GM21825 (cell line): ENCODE measurements at regions not wholly inside any gene's neighbourhood (a gene's known extent, or its start where the extent isn't known, plus 50 kb on each side); places are given as distances from the start of the nearest gene placed in this dataset.

Source experiments
- ATAC-seq: cut with Tn5 transposase; IDR thresholded peaks from one replicate; pipeline ENCODE4 v1.9.1; 2021; ENCODE audit warnings: mild to moderate bottlenecking, moderate library complexity; ENCODE audit not compliant: unreplicated experiment

DNA sequence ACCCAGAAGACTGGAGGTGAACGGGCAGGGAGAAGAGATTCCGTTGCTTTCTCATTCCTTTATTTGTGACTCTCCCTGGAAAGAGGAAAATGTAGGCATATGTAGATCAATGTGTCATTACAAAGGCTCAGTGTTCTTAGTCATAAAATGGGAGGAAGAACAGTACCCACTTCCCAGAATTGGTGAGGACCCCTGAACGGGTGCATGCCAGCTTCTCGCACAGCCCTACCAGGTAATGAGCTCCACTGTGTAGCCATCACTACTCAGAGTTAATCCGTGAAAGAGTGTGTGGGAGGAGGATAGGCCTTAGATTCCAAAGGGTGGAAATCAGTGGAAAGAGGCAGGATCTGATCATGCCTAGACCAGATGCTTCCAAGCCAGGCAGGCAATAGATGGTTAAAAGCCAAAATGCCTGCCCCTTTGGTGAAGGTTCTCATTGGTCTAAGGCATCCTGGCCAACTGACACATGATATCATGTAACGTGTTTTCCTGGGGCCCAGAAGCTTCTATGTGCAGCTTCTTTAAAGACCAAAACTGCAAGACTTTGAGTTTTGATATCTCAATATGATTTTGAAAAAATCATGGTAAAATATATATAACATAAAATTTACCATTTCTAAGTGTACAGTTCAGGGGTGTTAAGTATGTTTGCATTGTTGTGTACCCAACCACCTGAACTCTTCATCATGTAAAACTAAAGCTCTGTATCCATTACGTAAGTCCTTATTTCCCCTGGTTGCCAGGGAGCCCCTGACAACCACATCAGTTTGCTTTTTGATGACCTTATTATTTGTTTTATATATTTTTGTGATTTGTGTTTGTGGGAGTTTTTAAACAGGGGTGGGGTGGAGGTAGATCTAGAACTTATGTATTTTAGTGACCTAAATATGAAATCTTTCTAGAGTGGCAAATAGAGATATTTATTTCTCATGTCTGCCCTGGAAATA, 402.2 kb upstream of the CFAP20DC start:
- no peak for ATAC-seq

DNA sequence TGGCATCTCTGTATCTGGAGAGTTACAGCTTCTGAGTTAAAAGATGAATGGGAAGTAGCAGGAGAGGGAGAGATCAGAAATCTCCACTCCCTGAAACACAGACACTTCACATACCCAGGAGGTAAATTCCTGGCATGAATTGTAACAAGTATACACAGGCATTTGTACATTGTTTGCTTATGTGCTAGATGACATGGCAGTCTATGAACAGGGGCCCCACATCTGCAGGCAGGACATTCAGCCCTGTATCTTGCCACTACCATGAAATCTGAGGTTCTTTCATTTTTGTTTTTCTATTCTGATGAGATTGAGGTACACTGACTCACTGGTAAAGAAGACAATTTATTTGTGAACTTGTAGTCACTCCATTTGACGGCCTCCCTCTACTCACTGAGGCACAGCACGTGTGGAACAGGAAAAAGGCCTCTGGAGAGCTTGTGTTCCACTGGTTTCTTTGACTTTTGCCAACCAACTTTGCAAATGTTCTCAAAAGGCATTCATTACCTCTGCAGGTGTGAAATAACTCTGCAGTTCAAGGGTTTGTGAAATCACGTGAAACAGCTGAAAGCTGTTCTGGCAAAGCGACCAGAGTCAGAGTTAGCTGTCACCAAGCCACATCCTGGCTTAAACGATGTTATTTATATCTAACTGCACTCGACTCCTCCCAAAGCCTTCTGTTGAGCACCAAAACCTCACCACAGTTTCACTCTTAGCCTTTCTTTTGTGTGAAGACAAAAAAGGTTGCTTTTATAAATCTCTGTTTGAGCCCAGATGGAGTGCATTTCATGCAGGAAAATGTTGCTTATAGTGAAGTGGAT, 401.3 kb upstream of the CFAP20DC start:
- ATAC-seq: peak; percentile 98

DNA sequence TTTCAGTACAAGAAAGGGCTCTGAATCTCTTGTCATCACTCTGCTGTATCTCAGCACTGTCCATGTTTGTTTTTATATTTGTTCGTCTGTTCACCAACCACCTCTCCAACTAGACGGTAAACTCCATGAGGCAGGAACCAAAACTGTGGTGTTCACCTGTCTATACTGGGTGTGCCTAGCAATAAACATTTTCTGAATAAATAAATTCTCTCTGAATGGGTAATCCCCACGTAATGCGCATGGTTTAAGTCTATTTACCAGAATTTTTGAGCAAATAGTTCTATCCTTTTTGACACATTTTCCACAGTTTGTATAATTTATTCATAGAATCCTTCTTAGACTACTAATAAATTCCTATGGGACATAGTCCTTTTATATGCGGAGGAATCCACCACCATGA, 400.6 kb upstream of the CFAP20DC start:
- no peak for ATAC-seq

DNA sequence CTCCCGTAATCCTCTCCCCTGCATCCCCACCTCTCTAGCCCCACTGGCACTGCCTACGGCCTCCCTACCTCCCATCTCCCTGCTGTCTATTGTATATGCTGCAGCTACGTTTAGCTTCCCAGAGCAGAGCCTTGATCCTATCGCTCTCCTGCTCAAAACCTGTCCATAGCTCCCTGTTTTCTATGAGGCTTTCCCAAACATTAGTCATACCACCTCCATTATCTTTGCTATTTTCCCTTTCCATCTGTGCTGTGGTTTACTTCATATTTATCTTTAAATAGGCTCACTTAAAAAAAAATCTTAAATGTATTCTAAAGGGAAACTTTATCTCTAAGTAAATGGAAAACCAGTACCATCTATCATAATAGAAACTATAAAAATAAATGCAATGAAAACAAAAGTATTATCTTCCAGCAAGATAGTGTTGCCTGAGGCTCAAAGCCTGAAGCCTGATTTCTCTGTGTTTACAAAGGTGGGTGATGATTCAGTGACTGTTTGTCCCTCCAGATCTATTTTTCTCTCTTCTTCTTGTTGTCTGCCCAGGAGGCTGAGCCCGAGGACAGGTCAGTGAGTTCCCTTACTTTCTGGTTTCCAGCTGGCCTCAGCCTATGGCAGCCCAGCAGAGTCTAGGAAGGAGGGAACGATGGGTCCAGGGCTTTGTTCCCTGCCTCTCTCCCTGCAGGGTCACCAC, 397.1 kb upstream of the CFAP20DC start:
- ATAC-seq: no peak

DNA sequence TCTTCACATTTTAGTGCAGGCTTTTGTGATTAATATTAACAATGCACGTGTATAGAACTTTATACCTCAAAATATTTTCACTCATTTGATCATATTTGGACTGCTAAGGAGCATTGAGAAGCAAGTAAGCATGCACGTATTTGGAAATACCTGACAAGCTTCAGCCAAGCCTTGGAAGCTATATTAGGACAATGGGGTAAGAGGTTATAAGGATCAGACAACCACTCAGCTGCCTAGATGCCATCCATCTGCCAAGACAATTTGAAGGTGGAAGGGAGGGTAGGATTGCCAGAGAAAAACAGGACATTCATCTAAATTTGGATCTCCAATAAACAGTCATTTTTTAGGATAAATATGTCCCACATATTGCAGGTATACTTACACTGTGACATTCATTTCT, 394.9 kb upstream of the CFAP20DC start:
- ATAC-seq: no peak

DNA sequence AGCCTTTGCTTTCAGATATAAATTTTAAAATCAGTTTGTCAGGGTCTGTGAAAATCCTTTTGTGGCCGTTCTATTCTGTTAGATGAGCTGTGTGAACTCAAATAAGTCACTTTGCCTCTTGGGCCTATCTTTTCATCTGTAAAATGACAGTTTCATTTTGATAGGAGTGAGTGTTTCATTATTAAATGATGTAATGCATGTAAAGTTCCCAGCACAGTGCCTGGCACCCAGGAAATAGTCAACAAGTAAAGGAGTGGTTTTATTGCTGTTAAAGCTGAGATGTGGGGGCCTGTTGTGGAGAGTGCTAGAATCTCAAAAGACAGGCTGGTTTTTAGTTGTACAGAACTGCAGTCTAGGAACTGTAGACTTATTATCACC, 394.5 kb upstream of the CFAP20DC start:
- ATAC-seq: no peak

DNA sequence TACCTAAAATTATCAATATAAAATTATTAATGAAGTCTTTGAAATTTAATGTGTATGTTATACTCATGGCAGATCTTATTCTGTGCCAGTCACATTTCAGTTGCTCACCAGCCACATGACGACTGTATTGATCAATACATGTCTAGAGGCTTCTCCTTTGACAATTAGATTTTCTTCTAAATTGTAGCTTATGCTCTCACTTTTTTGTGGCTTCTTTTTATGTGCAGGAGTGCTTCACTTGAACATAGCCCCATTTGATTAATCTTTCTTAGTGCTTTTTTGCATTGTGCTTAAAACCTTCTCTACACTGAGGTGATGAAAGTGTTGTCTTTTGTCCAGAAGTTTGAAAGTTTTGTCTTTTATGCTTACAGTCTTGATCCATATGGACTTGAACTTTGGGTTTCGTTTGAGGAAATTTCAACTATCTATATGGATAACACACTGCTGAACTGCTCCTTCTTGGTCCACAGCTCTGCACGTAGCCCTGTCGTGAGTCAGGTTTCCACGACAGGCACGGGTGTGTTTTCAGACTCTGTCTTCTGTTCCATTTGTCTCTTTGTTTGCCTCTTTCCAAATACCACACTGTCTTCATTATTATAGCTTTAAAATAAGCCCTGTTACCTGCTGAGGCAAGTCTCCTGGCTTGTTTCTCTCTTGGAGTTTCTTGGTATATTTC, 393.9 kb upstream of the CFAP20DC start:
- no peak for ATAC-seq

DNA sequence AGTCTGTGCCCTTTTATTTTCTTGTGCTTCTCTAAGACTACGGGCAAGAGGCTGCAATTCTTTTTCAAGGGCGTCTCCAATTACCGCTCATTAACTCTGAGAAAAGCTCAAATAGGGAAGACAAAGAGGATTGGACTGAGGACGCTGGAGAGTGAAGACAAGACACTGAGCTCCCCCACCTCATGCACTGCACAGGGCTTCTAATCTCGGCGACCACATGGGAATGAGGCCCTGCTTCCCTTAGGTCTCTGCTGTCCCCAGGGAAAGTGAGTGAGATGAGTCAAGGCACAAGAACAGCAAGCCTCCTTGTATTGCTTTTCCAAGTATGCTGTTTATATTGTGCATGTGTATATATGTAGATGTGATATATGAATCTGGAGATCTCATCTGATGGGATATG, 392.2 kb upstream of the CFAP20DC start:
- no peak for ATAC-seq

DNA sequence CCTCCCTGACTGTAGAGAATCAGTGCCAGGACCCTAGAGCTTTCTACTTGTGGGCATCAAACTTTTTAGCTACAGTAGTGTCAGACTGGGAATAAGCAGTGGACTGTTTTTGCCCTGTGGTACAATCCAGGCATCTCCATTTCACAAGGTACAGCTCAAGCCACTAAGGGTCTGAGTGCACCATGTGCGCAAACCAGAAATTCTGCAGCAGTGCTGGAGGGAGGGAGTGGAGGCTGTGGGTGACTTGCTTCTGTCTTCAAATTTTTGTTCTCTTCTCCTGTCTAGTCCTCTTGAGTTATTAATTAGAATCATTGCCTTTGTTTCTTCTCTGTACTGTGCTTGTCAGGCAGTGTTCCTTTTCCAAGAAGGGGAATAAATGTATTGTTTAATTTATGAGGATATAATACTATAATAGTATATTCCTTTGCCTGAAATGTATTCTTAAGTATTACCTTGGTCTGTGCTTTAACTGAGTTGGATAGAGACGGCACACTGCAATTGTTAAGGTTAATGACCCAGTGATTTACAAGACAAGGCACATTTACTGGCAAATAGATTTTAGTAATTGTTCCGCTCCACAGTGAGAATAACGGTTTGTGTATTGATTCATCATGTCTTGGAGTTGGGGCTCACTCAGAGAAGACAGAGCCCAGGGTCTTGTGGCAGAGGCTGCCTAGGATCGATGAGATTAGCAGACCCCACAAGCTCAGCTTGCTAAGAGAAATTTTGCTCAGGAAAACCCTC, 390.6 kb upstream of the CFAP20DC start:
- ATAC-seq: no peak

DNA sequence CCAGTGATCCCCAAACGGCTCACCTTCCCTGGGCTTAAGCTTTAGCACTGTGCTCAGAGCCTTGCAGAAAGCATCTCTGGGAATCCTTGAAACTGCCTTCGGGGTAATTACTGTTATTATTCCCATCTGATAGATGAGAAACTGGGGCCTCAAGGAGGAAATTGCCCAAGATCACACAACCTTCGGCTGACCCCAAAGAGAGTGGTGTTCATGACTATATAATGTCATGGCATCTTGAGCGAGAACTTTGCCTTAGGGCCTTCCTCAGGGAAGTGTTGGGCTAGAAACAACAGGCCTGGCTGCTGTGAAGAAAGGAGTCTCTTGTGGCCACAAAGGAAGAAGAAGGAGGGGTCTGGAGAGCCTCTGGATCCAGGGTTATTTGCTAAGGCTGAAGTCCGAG, 388.7 kb upstream of the CFAP20DC start:
- ATAC-seq: no peak

DNA sequence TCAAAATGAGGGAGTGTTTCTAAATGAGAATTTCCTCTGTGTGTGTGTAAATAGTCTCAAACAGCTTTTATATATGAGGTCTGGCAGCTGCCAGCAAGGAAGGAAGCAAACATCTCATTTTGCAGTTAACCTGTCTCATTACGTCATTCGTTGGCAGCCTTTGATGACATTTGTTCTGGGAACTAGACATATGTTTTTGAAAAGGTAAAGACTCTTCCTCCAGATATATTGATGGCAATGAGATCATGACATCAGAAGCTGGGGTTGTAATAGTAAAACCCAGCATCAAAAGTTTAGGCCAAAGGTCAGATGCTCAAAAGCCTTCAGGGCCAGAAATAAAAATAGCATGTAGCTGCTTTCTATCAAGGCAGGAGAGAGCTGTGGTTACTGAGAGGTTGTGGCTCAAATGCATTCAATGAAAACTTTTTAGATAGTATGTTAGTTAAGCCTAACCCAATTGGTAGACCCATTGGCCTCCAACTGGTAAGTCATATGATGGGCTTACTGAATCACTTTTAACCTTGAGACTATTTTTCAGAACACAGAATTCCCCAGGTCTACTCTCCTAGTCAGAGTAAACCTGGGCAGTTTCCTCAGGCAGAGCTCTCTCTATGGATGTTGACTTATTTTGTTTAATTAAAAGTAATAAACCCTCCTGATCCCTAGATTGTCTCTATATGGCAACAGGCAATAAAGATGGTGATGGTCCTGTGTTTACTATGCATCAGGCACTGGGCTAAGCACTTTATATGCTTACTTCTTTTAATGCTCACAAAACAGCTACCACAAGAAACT, 386.5 kb upstream of the CFAP20DC start:
- no peak for ATAC-seq

DNA sequence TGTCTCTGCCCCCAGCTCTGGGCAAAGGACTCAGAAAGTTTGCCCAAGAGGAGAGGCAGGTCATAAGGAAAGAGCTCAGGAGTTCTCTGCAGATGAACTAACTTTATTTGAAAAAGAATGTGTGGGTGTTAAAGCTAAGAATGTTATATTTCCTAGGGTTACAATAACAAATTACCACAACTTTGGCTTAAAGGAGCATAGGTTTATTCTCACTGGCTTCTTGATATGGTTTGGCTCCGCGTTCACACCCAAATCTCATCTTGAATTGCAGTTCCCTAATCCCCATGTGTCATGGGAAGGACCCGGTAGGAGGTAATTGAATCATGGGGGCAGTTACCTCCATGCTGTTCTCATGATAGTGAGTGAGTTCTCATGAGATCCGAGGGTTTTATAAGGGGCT, 383.7 kb upstream of the CFAP20DC start:
- ATAC-seq: no peak

DNA sequence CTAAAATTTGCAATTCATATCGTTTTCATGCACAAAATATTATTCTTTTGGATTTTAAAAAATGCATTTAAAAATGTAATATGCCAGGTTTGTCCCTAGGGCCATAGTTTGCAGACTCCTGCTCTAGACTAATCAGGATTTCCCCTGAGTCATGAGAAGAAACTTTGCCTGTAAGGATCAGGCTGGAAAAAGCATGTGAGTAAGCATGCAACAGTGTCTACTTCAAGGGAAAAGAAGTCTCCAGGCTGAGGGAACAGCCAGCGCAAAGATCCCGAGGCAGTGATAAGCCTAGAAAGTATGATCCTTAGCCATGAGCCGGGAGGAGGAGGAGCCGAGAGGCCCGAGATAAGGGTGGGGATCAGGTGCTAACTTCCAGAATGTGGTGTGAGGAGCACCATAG, 382.8 kb upstream of the CFAP20DC start:
- no peak for ATAC-seq

DNA sequence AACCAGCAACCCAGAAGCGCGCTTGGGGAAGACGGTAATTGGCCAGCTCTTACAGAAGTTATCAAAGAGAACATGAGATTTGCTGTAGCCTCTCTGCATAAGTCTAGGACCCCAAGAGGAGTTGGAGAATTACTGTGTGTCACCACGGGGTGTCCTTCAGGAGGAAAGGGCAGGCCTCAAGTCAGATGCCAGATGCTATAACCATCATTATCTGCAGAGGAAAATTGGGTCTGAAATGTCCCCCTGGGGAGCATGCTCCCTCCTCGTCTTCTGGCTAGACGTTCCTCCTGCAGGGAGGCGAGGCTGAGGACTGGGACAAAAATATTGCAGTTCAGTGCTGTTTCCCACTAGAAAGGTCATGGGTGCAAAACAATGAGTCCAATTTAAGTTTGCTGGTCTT, 380.5 kb upstream of the CFAP20DC start:
- no peak for ATAC-seq

DNA sequence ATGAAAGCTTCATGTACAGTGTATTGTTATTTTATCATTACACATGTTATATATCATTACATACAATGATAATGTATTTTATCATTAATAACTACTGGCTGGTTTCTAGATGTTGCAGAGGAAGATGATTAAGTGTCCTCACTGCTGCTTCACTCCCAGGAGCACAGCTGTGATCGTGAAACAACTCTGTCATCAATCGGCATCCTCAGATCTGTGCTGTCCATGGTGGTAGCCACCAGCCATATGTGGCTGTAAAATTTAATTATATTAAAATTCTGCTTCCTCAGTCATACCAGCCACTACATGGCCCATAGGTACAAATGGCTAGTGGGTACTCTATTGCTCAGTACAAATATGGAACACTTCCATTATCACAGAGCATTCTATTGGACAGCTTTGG, 379.4 kb upstream of the CFAP20DC start:
- ATAC-seq: no peak

DNA sequence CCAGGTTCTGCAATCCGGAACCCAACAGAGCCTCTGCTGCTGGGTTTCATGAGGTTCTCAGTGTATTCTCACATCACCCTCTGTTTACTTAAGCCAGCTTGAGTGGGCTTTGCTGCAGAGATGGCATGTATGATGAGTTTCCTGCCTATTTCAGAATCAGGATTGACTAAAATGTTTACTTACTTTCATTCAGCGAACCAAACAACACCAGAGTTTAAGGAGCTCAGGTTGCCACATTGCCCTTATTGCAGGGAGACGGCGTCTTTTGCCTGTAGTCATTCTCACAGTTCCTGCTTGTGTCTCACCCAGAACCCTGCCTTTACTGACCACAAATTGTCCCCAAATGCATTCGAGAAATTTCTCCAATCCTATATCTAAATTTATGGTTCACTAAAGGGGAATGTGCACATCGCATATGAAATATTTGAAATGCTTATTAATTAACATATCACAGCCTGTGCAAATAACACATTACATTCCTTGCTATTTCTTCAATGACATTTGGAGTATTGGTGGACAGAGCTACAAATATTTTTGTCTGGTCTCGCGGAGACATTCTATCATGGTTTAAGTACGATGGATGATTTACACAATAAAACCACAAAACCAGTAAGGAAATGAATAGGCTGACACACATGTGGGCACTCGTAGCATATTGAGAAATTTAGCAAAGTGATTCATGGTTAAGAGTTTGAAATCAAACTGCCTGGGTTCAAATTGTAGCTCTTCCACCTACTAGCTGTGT, 377.2 kb upstream of the CFAP20DC start:
- no peak for ATAC-seq

DNA sequence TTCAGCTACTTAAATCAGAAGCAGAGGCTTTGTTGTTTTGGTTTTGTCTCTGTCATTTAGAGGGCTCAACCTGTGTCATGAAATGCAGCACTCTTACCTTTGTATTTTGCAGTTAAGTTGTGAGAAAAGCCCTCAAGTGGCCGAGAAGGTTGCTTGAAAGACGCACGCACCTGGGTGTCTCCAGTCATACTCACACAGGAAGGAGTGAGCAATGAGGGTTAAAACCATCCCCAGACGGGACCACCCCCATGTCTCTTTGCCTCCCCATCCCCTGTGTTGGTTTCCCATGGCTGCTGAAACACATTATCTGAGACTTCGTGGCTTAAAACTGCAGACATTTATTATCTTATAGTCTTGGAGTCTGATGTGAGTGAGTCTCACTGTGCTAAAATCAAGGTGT, 376.1 kb upstream of the CFAP20DC start:
- ATAC-seq: peak; percentile 64

DNA sequence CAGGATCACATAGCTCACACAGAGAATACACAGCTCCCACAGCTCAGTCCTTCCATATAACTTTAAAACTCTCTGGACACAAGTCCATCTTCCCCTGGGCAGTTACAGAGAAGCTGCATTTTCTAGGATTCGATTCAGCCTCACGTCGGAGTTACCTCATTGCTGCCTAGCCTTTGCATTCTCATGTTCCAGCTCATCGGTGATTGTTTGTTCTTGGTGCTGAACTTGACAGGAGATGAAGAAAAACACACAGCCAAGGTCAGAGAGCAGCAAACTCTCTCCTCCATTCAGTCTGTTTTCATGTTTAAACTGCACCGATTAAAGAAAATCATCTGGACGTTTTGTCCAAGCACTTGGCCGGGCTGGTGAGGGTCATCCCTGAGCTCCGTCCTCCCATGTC, 375.5 kb upstream of the CFAP20DC start:
- ATAC-seq: no peak
